ENCODE measurements at regions not wholly inside any gene's neighbourhood (a gene's known extent, or its start where the extent isn't known, plus 50 kb on each side); places are given as distances from the start of the nearest gene placed in this dataset.
A peak's percentile ranks its signal among the peaks of the same experiment; 100 is the strongest.

DNA sequence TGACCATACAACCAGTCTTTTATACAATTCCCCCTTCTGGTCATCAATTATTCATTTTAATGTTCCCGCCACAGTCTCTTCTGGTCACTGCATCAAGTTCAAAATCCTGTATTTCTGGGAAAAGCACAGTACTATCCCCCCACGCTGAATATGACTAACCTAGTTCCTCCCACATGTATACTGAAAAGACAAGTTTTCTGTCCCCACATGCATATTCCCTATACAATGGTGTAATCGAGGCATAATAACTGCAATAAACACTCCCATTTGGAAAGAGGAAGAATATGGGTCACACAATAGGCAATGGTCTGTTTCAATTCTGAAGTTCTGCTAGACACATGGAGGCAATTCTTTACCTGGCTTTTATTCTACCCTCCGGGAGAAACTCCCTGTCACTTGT is 344.9 kb downstream of the EFNA5 start:
- no peak for DNase-seq (ENCODE audit: low spot score)

DNA sequence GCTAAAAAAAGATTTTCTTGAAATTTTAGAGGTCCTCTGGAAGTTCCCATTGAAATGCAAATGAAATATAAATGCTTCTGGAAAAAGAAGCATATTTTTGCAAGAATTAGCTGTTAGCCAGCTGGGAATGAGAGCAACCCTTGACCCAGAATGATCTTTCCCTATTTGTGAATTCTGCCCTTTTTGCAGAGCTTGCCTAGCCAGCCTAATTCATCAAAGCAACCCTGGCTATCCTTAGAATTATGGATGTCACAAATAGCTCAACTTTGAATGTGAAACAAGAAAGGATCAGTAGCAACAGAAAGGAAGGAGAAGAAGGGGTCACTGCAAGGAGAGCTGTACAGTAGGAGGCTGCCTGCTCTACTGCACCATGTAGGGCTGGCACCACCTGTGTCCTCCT is 345.9 kb downstream of the EFNA5 start:
- DNase-seq (ENCODE audit: low spot score), result no peak

DNA sequence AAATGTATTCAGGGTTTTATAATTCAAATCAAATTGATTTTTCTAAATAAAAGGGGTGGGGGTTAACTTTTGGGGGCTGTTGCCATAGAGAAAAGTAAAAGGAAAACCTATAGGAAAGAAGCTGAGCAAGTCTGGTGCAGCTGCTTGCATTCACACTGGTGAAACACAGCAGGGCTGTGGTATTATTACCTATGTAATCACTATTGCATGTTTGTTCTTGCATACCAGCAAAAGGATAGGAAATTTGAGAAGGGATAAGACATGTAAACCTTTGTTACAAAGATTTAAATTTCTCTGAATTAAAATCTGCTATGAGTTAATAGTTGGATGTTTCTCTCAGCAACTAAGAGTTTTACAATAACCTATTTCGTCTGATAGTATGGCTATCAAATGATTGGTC is 346.7 kb downstream of the EFNA5 start:
- no peak for DNase-seq (ENCODE audit: low spot score)

DNA sequence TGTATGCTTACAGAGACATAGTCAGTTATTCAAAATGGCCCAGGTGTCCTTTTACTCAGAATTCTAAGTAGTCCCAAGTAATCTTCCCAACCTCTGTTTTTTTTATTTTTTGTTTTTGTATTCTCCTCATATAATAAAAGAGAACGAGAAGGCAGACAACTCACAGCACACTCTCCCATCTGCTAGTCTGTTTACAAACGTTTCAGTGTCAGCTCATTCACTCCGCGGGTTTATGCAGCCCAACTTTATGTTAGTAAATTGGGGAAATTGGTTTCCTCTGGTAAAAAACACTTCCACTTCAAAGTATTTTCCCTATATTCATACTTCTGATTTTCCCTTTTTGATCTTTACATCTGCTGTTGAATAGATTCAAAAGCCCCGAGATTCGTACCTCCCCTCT is 347.2 kb downstream of the EFNA5 start:
- DNase-seq (ENCODE audit: low spot score), result no peak

DNA sequence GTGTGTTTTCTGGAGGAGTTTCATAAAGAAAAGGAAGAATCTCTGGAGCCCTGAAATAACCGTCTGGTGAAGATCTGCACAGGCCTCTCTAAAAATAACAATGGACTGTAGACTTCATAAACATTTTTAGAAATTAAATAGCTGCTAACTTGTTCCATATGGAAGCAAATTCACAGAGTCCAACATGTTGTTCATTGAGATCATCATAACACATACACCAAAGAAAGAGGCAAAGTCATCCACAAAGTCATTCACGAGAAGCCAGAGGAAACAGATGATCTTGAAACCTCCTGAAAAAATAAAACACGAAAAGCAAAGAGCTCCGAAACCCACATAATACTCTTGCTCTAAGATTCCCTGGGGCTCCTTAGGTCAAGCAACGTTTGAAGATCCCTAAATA is 347.8 kb downstream of the EFNA5 start:
- no peak for DNase-seq (ENCODE audit: low spot score)

DNA sequence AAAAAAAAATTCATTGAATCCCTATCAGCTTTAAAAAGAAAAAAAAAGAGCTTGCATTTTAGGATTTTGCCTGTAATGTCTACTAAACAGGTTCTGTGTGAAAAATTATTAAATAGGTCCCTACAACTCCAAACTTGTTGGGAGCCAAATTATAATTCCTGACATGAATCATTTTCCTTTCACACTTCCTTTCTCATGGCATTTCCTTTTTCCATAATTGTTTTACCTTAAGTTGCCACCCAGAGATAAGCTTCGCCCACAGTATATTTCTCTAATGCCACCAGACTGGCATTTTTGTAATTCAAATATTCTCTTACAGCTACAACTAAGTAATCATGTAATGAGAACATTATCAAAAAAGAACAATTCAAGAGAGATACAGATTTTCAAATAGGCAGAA is 348.8 kb downstream of the EFNA5 start:
- no peak for DNase-seq (ENCODE audit: low spot score)

DNA sequence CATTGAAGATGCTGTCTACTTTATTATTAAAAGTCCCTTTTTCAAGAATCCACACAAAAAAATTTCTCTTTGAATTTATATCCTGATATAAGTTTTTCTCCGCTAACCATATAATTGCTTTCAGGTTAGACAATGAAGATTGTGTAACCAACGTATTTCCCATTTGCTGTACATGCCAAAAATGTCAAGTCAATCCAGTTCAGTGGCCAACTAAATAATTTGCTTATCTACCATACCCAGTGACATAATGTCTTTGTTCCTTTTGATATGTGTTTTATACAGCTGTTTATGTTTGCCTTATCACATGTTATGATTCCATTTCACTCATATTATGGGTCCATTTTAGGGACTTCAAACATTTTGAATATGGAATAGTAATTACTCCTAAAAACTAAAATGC is 349.9 kb downstream of the EFNA5 start:
- DNase-seq (ENCODE audit: low spot score), result no peak

DNA sequence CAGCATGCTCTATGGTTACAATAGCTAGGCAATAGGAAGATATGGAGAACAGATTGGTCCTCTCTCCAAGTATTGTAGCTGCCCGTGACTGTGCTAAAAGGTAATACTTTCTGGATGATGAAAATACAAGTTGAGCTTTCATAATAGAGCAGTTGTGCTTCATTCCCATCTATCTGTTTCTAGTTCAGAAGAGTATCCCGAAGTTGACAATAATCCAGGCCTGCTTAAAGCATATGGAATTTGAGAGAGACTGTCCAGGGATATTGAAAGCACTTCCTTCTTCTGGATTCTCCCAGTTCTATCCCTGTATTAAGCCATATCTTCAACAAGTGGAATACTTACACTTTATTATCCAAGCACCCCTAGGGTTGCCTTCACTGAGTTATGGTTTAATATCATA is 350.4 kb downstream of the EFNA5 start:
- no peak for DNase-seq (ENCODE audit: low spot score)

DNA sequence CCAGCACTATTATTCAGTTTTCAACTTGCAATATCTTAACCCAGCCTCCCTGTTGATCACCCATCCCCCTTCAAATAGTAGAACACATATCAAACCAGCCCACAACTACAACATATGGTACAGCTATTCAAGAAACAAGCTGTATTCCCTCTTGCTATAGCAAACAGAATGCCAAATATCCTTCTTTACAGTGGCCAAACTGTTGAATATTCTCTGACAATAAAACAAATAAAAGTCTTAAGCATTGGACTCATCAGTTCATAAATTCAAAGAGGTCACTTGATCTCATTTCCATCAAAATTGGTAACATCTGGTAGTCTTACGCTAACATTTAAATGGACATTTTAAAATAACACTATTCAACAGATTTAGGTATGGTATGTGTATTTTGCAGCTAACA is 350.8 kb downstream of the EFNA5 start:
- no peak for DNase-seq (ENCODE audit: low spot score)

DNA sequence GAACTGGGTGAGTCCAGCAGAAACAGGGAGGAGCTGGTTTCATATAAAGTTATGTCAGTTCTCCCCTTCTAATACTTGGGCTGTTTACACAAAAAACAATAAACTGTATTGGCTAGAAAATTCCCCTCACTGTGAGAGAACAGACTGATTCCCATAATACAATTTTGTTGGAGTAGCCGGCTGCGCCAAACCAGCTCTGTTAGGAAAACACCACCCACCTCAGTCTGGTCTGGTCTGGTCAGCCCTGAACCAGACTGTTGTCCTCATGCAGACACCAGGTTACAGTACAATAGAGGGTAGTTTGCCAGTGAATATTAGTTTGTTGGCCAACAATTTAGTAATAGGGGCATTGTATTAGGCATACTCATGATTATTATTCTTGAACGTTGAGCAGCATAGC is 356.4 kb downstream of the EFNA5 start:
- DNase-seq (ENCODE audit: low spot score), result no peak

DNA sequence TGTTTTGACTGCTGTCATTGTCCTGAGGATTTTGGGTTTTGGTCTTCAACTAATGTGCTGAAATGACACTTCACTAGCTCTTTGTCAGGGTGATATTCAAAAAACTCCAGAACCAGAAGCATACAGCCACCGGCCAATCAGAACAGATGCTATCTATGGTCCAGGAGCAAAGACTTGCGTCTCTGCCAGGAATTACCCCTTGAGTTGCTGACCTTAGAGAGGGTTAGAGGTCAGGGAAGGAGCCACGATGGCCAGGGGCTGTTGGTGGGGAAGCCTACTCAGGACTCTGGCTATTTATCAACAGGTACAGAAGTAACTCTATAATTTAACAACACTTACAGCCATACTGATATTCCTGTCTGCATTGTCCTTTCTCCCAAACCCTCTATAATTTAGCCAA is 356.8 kb downstream of the EFNA5 start:
- no peak for DNase-seq (ENCODE audit: low spot score)

DNA sequence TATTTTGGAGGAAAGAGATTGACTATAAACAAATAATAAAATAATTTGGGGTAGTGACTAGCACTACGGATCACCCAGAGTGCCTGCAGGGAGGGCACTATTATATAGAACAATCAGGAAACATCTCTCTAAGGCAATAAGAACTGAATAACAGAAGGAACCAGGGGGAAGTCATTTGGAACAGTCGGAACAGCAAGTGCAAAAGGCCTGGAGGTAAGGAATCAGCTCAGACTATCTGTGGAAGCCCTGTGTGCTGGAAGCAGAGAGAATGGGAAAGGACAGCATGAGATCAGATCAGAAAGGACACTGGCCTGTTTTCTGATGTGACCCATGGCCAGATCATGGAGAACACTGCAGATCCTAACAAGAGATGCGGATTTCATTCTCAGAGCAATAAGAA is 357.6 kb downstream of the EFNA5 start:
- DNase-seq (ENCODE audit: low spot score), result no peak

DNA sequence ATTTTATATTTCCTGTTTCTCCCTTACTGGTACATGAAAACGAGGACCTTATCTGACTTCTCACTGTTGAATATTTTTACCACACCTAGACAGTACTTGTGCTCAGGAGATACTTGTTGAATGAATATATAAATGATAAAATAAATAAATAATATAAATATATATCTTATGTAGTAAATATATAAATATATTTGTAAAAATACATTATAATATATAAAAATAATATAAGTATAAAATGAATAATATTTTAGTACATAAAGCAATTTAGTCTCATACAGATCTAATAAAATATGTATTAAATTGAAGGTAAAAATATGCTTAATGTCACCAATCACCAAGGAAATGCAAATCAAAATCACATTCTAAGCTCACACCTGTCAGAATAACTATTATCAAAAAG is 360.6 kb downstream of the EFNA5 start:
- DNase-seq (ENCODE audit: low spot score), result no peak

DNA sequence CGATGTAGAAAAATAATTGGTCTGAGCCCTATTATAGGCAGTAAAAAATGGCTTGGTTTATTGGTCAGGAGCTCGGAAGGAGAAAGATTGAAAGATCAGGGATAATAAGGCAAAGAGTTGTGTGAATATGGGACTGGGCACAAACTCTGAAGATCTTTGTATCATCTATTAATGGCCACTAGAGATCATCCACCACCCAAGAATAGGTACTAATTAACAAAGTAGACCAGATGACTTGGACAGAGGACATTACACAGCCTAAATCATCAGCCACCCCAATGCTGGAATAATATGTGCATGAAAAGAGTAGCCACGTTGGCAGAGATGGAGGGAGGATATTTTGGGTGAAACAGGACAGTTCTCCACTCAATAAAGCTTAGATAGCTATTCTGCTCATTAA is 364.1 kb downstream of the EFNA5 start:
- no peak for DNase-seq (ENCODE audit: low spot score)

DNA sequence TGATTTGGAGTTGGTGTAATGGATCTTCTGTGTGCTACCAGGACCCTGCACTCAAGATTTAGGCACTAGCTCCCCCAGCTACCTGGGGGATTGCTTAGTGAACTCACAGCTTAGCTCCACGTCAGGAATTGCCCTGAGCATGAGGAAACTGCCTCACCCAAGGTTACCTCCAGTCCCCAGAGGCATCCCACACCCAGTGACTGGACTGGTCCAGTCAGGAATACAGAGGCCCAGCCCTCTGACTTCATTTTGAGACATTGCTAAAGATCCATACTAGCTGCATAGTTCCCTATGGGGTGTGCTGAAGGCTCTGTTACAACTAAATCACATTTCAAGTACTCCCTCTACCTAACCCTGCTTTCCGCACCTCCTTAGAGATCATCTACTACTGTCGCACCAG is 364.7 kb downstream of the EFNA5 start:
- DNase-seq (ENCODE audit: low spot score), result no peak

DNA sequence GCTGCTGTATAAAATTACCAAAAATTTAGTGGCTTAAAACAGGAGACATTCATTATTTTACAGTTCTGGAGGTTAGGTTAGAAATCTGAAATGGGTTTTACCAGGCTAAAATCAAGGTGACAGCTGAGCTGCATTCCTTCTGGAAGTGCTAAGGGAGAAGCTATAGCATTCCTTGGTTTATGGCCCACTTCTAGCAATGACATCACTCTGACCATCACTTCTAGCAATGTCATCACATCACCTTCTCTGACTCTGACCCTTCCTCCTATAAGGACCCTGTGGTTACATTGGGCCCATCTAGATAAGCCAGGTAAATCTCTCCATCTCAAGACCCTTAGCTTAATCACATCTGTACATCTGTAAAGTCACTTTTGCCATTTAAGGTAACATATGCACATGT is 366.1 kb downstream of the EFNA5 start:
- no peak for DNase-seq (ENCODE audit: low spot score)

DNA sequence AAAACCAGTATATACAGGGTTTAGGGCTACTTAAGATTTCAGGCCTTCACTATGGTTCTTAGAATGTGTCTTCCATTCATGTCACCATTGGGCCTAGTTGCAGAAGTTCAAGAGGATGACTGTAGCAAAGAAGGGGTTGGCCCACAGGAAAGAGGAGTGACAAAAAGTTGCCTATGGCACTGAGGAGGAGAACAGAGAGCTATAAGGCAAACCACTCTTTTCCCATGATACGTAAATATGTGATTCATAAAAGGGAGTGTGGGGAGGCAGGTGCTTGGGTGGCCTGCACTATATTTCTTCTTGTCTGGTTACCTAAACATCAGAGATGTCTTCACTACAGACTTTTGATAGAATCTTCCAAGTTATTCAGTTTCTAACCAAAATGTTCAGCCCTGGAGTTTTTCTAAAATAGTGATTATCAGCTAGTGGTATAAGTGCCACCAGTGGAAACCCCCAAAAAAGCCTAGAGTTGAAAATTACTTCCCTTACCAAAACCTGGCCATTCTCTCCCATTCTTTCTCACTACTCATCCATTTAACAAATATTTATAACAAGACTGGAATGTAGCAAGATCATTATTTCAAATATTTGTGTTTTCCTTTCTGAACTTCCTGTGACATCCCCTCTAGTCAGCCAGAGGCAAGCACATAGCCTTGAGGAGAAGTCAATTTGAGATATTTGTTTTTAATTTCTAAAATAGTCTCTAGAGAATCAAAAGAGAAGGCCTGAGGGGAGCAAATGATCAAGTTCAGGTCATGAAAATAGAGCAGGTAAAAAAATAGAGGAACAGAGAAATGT is 367.4 kb downstream of the EFNA5 start:
- no peak for DNase-seq (ENCODE audit: low spot score)

DNA sequence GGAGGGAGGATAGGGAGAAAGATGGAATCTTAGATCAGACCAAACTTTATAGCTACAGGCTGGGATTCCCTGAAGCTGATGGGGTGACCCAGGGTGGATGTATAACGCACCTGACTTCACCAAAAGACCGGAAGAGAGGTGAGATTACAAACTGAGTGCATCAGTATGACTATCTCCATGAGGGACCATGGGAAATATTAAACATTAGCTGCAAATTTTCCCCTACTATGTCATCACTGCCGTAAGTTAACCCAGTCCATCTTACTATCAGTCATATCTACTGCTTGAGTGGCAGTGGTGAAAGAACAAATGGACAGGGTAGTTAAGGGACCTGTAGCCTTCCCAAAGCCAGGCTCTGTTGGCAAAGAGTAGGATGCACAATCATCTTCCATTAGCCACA is 368.3 kb downstream of the EFNA5 start:
- DNase-seq (ENCODE audit: low spot score), result no peak

DNA sequence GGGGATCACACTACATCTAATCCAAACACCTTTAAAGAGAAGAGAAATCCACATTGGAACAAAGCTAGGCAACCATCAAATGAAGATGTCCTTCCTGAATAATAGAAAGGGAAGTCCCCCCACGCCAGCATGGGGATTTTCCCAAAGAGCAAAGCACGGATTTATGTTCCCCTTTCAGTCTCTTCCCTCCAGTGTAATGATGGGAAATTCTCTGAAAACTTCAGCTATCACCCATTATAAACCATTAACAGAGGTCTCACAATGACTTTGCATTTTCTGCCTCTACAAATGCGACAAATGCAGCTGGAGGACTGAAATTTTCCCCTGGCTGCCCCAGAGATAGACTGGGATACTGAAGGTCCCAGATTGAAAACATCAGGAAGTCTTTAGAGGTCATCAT is 368.7 kb downstream of the EFNA5 start:
- no peak for DNase-seq (ENCODE audit: low spot score)

DNA sequence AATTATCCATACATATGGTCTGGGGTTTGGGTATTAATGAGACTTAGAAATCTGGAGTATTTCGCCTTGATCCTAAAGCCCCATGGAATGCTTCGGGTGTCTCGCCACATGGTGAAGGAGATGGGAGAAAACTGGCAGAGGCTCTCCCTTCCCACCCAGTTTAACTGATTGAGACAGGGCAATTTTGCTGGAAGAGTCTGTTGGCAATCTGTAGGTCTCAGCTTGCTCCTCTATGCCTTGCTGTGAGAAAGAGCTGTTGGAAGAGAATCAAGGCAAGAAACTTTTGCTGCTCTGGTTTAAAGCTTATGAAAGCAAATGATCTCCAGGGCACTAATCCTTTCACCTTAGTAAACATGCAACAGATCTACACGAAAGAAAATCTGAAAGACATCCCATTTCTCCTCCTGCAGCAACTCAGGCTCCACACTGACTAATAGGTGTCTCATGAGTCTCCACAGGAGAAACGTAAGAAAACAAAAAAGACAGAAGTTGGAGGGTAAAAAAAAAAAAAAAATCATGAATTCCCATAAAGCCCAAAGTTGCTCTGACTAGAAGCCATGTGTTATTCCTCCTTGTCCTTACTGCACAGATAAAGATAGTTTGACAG is 369.9 kb downstream of the EFNA5 start:
- DNase-seq (ENCODE audit: low spot score), result peak; percentile 34

DNA sequence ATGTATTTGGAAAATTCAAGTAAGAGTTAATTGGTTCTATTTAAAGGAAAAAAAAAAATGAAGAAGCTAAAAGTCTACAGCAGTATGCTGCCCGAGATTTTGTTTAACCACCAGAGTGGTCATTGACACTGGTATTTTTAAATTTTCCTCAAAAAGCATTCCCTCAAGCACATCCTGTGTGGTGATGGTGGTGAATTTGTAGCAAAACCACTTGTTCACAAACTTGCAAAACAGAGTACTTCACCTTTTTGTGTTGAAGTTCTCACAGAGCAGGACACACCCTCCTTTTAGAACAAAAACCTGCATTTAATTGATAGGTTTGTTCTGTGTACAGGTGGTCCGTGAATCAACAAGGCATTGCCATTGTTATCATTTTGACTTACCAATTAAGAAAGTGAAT is 374.2 kb downstream of the EFNA5 start:
- DNase-seq (ENCODE audit: low spot score), result no peak

DNA sequence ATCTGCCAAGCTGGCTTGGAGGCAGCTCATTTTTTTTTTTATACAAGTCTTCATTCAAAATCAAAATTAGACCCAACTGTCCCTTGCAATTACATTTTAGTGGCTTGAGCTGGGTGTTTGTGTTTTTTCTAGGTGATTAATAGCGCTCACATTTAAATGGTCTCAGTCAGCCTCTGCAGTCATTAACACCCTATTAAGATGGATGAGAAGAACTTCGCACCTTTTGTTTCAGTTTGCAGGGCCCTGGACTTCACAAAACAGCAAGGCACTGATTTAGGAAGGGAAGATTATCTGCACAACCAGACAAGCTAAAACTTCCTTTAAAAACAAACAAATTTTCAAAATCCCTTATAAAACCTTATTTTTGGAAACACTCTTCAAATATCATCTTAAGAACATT is 374.8 kb downstream of the EFNA5 start:
- no peak for DNase-seq (ENCODE audit: low spot score)

DNA sequence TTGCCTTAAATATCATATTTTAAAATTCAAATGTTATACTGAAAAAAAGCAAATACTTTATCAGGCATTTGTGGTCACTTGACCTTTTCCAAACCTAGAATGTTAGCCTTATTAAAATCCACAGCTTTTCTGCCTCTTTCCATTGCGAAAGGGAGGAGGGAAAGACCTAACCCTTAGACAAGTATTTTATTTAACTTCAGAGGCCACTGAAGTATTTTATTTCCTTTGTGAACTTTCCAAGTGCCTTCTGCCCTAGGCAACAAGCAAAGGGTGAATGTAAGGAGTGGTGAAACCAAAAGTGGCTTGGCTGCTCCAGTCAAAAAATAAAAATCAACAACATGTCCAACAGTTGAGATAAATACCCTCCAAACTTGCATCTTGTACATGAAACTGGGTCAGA is 376.1 kb downstream of the EFNA5 start:
- DNase-seq (ENCODE audit: low spot score), result no peak

DNA sequence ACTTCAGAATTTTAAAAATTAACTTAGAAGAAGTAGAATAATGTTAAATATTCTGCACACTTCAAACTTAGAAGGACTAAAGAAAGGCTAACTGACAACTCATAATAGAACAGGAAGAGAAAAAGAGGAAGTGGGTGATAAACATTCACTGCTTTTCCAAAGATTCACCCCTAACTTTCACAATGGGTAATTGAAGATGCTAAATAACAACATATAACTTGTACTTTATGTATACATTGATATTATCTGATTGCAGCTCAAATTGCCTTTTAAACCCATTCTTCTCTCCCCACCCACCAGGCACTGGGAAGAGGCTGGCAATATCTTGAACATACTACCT is 376.6 kb downstream of the EFNA5 start:
- DNase-seq (ENCODE audit: low spot score), result no peak
